ENCODE measurements at regions not wholly inside any gene's neighbourhood (a gene's known extent, or its start where the extent isn't known, plus 50 kb on each side); places are given as distances from the start of the nearest gene placed in this dataset.

DNA sequence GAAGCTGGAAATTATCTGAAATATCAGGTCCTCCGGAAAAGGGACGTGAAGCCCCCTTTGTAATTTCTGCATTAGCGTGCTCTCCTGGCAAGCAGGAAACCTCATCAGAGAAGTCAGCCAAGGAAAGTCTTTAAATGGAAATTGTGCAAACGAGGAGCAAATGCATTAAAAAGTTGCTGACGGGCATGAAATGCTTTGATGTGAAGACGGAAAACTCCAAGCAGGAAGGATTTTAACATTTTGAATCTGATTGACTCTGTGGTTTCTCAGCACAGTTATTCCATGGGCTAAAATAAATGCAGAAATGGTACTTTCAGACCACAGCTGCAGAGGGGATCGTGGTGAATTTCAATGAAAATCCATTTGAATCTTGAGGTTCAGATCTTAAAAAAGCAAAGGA lies 167.8 kb downstream of the AHR start:
- DNase-seq (ENCODE audit: low read depth, low spot score) = peak; percentile 59
- in situ Hi-C loops (cut with HindIII; ENCODE audit: low pct_unique_long_range_greater_than_20kb, low sequenced_read_pairs) = no loop called here

DNA sequence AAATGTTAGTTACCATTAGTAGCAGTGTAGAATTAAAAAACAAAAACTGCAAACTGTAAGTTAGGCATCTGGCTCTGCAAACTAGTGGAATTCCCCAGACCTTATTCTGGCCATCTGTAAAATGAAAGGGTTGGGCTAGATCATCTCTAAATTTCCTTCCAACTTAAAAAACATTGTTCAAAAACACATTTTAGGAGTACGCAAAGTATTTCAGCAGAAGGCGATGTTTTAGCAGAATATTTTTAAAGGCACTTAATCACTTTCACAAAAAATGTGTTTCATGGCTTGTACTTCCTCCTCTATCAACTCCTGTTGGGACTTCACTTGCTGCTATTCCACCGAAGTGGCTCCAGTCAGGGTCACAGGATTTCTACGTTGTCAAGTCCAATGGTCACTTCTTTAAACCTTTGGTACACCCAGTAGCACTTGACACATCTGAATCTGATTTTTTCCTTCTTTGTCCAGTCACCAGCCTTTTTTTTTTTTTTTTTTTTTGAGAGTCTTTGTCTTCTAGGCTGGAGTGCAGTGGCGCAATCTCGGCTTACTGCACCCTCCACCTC lies 169.0 kb downstream of the AHR start:
- in situ Hi-C loops (cut with HindIII; ENCODE audit: low pct_unique_long_range_greater_than_20kb, low sequenced_read_pairs) = no loop called here

DNA sequence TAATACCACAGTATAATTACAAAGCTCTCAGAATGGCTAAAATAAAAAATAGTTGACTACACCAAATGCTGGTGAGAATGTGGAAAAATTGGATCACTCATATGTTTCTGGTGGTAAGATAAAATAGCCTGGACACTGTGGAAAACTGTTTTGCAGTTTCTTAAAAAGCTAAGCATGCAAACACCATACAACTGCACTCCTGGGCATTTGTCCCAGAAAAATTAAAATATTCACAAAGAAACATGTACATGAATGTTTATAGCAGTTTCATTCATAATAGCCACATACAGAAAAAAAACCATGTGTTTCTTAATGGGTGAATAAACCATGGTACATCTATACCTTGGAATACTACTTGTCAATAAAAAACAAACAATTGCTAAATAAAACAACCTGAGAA lies 172.9 kb downstream of the AHR start:
- in situ Hi-C loops (cut with HindIII; ENCODE audit: low pct_unique_long_range_greater_than_20kb, low sequenced_read_pairs) = no loop called here

More for the DNA sequence above, 169.0 kb downstream of the AHR start:
- DNase-seq (ENCODE audit: low read depth, low spot score) = no peak

DNA sequence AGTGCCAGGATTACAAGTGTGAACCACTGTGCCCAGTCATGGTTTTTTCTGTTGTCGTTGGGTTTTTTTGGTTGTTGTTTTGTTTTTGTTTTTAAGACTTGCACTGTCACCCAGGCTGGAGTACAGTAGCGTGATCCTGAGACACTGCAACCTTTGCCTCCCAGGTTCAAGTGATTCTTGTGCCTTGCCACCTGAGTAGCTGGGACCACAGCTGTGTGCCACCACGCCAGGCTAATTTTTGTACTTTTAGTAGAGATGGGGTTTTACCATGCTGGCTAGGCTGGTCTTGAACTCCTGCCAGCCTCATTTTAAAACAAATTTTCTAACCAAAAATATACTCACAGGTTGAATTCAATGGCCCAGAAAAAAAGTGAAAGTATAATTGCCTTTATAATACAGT lies 174.1 kb downstream of the AHR start:
- in situ Hi-C loops (cut with HindIII; ENCODE audit: low pct_unique_long_range_greater_than_20kb, low sequenced_read_pairs) = no loop called here
- no peak for DNase-seq (ENCODE audit: low read depth, low spot score)

More for the DNA sequence above, 172.9 kb downstream of the AHR start:
- no peak for DNase-seq (ENCODE audit: low read depth, low spot score)

DNA sequence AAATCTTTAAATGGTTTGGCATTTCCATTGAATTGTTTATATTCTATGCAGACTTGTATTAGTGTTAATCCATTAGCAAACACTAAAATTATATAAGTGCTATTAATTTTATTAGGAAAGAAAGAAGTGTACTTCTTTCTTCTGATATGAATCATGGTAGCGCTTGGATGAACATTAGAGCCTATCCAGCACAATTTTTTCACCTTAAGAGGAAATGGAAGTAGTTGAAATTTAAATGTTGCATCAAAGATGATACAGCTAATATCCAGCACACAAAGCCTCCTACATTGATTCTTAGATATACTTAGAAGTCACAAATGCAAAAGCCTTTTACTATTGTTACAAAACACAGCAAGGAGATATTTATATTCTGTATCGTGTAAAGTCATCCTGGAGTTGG lies 174.5 kb downstream of the AHR start:
- no peak for DNase-seq (ENCODE audit: low read depth, low spot score)
- in situ Hi-C loops (cut with HindIII; ENCODE audit: low pct_unique_long_range_greater_than_20kb, low sequenced_read_pairs) = no loop called here

DNA sequence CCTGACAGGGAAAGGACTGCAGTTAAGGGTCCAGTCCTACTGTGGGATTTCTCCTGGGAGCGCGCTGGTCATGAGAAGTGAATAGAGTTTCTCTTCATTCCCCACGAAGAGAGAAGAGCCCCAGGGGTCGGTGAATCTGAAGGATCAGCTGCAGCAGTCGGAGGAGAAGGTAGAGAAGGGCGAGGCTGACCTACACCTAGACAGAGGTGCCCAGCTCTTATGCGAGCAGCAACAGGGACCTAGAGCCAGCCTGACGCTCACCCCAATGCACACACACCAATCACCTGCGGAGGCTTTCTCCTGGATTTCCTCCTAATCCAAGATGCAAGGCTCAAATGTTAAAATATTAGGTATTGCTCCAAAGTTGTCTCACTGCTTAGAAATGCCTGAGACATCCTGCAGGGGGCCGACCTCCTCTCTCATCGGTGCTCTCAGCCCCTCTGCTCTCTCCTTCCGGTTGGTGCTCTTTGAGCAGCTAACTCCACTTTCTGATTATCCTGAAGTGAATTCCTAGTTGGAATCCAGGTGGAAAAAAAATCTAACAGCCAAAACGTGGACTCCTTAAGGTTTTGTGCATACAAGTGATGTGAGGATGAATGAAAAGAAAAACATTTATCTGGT lies 176.4 kb downstream of the AHR start:
- in situ Hi-C loops (cut with HindIII; ENCODE audit: low pct_unique_long_range_greater_than_20kb, low sequenced_read_pairs) = no loop called here
- DNase-seq (ENCODE audit: low read depth, low spot score) = peak; percentile 49

DNA sequence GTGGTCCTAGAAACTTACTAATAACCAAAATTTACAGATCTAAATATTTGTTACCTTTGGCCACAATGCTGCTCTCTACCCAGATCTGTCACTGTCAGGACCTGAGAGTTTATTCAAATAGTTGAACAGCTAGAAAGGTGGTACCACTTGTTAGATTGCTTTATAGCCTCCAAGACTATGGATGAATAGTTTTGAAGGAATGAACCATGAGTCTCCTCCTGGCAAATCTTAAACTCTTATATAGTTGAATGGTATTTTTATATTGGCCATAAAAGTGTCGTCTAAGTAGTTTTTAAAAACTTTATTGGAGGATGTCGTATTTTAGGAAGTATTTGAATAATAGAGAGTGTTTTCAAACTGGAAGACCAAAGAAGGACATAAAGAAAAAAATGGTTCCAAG lies 178.7 kb downstream of the AHR start:
- no peak for DNase-seq (ENCODE audit: low read depth, low spot score)
- in situ Hi-C loops (cut with HindIII; ENCODE audit: low pct_unique_long_range_greater_than_20kb, low sequenced_read_pairs) = no loop called here

DNA sequence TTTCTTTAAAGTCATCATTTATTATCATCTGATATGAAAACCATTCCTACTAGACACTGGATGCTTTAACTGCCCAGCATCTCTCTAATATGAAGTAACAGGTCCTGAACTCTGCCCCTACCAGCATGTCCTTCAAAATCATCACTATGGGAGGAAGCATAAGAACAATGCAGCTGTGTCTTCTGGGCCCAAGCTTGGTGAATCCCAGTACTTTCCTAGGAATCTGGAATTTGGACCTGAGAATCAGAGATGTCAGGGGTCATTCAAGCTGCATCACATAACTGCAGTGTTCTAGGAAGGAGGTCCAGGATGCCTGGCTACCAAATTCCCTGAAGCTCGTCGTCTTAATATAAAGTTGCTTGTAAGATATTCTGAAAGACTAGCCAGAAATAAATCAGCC lies 182.7 kb downstream of the AHR start:
- DNase-seq (ENCODE audit: low read depth, low spot score) = no peak
- in situ Hi-C loops (cut with HindIII; ENCODE audit: low pct_unique_long_range_greater_than_20kb, low sequenced_read_pairs) = no loop called here

DNA sequence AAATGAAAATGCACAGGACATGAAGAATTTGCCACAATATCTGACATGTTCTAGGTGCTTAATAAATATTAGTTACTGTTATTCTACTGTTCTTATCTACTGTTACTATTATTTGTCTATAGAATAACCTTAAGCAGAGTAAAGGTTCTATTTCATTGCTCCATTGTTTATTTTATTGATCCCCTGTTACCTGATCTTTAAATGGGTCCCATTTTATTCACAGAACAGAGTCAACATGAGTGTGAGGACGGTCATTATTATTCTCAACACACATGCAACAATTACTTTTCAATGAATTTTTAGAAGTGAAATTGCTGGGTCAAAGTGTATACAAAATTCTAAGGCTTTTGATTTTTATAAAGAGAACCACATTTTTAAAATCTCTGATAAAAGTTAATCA lies 186.9 kb downstream of the AHR start:
- no peak for DNase-seq (ENCODE audit: low read depth, low spot score)
- in situ Hi-C loops (cut with HindIII; ENCODE audit: low pct_unique_long_range_greater_than_20kb, low sequenced_read_pairs) = no loop called here

DNA sequence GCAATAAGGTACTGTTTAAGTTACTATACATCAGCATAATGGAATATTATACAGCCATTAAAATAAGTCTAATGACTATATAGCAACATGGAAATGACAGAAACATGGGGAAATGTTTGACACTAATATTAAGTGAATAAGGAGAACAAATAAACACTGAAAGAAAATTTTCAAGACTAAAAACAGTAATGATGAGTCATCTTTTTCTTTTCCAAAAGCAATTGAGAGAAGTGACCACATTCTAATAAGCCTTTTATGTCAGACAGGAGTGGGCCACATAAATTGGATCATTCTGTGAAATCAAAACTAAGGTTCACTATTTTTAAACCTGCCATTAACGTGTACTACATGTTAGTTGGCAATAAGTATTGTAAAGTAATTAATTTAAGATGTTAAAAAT lies 187.5 kb downstream of the AHR start:
- no peak for DNase-seq (ENCODE audit: low read depth, low spot score)
- in situ Hi-C loops (cut with HindIII; ENCODE audit: low pct_unique_long_range_greater_than_20kb, low sequenced_read_pairs) = no loop called here

DNA sequence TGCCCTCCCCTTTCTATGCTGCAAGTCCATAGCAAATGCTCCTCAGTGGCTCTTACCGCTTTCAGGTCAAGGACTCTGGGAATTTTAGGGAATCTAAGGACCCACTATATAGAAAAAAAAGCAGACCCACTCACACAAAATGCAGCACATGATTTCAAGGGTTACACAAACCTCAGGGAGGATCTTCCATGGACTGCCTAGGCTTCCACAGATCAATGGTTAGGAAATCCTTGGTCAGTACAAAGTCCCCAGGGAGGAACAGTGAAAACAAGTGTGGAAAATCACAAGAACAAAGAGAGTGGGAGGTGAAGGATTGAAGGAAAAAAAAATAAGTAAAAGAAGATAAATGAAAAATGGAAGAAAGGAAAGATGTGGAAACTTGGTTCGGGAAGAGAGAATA lies 188.4 kb downstream of the AHR start:
- in situ Hi-C loops (cut with HindIII; ENCODE audit: low pct_unique_long_range_greater_than_20kb, low sequenced_read_pairs) = no loop called here
- no peak for DNase-seq (ENCODE audit: low read depth, low spot score)

DNA sequence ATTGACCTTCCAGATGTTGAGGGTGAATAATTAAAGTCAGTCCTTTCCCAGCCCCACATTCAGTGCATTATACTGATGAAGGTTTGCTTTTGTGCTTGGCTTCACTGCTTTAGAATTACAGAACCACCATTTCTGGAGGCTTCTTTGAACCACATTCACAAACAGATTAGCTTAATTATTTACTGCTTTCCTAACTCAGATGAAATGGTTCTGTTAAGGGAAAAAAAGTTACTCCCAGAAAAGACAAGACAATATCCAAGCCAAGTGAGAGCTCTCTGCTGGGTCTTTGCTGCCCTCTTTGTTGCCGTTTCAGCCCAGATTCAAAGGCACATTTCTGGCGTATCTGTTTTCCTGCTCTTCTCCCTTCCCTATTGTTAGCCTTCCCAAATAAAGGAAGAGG lies 188.9 kb downstream of the AHR start:
- DNase-seq (ENCODE audit: low read depth, low spot score) = no peak
- in situ Hi-C loops (cut with HindIII; ENCODE audit: low pct_unique_long_range_greater_than_20kb, low sequenced_read_pairs) = no loop called here

DNA sequence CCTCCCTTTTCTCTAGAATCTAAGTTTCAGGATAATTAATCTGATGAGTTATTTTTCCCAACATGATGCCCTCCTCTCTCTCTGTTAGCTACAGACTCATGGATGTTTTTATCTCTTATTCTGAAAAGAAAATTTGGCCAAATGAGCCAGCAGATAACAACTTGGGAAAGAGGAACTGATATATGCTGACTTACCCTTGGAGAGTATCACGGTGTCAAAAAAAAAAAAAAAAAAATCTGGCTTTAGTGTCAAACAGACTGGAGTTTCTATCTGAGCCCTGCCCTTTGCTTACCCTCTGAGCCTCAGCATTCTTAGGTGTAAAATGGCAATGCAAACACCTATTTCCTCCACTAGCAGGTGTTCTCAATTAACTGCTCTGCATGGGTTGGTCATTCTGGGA lies 190.4 kb downstream of the AHR start:
- in situ Hi-C loops (cut with HindIII; ENCODE audit: low pct_unique_long_range_greater_than_20kb, low sequenced_read_pairs) = no loop called here
- no peak for DNase-seq (ENCODE audit: low read depth, low spot score)

DNA sequence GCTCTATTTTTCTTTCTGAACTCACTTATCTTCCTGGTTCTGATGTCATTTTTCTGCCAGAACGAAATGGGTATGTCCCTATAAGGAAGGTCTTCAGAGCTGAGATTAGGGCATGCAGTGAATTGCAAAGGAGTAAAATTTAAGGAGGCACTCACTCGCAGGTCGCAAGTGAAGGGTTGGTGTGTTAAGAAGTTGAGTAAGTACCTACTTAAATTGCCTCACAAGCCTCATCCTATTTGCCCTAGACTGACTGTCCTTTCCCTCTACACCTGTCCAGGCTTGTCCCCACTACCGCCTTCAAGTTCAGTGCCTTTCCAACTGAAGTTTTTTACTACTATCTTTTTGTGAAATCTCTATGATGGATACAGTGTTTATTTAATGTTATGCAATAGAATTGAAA lies 191.5 kb downstream of the AHR start:
- DNase-seq (ENCODE audit: low read depth, low spot score) = no peak
- in situ Hi-C loops (cut with HindIII; ENCODE audit: low pct_unique_long_range_greater_than_20kb, low sequenced_read_pairs) = no loop called here

DNA sequence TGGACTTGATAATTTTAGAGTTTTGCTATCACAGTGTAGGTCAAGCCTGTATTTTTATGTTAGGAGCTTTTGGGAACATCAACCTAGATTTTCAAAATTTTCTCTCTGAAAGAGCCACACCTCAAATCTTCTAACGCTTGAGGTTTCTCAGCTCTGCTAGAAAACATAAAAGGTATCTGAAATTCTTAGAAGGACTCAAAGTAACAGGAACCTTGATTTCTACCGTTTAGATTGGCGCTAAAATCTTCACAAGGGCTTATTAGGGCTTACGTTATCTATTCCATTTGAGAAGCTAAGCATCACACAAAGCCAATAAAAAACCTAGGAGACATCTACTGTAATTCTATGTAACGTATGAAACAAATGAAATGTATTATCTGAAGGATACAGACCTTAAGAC lies 192.4 kb downstream of the AHR start:
- in situ Hi-C loops (cut with HindIII; ENCODE audit: low pct_unique_long_range_greater_than_20kb, low sequenced_read_pairs) = no loop called here

DNA sequence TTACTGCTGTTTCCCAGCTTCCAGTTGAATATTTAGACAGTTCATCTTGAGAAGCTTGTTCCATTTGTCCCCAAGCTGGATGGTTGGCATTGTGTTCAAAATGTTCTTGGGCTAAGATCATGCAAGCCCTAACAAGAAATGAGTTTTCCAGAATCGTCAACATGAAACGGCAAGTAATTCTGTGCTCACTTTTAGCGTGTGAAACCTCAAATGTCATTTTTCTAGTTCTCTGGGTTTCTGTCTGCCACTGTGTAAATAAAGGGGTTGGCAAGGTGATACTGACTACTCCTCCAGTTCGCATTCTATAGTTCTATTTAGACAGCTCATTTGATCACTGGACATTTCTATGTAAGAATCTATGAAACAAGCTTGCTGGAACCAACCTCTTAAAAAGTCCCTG lies 194.0 kb downstream of the AHR start:
- in situ Hi-C loops (cut with HindIII; ENCODE audit: low pct_unique_long_range_greater_than_20kb, low sequenced_read_pairs) = no loop called here
- no peak for DNase-seq (ENCODE audit: low read depth, low spot score)

More for the DNA sequence above, 192.4 kb downstream of the AHR start:
- DNase-seq (ENCODE audit: low read depth, low spot score) = no peak

DNA sequence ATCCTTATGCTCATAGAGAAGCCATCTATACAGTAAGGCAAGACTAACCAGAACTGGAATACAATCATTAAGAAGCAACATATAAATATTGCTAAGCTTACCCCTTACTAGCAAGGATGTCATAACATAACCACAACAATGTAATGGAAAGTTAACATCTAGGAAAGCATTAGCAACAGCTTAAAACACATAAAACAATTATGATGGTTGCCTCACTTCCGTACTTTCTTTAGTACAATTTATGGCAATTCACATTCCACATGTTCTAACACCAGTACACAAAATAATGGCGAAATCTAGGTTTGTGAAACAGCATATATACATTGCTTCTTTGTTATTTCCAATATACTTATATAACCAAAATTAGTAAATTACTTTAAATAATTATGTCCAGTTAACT lies 195.0 kb downstream of the AHR start:
- in situ Hi-C loops (cut with HindIII; ENCODE audit: low pct_unique_long_range_greater_than_20kb, low sequenced_read_pairs) = no loop called here

DNA sequence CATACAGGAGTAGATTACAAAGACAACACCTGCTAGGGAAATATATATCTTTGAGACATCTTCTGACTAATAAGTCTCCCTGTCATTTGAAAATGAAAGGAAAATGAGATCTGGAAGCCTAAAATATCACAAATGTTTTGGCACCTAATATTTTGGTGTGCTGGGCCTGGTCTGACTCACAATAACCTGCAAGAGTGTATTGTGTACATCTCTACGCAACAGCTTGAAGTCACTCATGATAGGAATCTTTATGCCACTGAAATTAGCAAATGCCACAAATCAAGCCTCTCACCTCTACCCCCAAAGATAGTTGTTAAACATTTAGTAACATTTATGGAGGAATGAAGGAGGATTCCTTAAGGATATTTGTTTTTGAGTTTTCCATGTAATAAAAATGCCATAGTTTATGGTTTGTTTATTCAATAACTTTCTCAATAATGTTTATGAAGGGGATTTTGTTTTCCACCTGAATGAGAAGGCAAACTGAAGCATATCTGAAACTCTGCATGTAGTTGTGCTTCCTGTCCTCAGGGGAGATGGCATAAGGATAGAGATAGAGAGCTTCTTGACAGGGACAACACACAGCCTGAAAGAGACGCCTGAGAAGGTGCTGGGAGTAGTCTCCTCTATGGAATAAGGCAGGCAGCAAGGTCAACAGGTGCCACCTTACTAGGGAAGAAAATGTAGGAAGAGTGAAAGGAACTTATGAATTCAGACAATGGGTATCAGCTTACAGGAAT lies 197.4 kb downstream of the AHR start:
- DNase-seq (ENCODE audit: low read depth, low spot score) = no peak

More for the DNA sequence above, 195.0 kb downstream of the AHR start:
- no peak for DNase-seq (ENCODE audit: low read depth, low spot score)

DNA sequence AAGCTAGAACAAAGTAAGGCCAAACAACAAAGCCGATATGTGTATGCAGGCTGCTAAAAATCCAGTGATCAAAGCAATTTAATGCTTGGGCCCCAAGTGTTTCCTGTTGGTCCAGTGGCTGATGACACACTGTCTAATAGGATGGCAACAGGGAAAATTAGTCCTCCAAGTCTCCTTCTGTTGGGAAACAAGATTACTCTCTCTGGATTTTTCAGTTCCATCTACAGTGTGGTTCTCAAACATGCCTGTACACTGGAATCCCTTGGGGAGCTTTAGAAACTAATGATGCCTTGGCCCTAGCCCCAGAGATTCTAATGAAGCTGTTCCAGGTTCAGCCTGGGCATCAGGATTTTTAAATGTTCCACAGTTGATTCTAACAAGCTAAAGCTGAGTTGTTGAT lies 198.7 kb downstream of the AHR start:
- DNase-seq (ENCODE audit: low read depth, low spot score) = no peak
- in situ Hi-C loops (cut with HindIII; ENCODE audit: low pct_unique_long_range_greater_than_20kb, low sequenced_read_pairs) = no loop called here

More for the DNA sequence above, 197.4 kb downstream of the AHR start:
- in situ Hi-C loops (cut with HindIII; ENCODE audit: low pct_unique_long_range_greater_than_20kb, low sequenced_read_pairs) = no loop called here

Data from SK-MEL-5 (cell line).